HG03432 (cell line): ENCODE measurements at regions not wholly inside any gene's neighbourhood (a gene's known extent, or its start where the extent isn't known, plus 50 kb on each side); places are given as distances from the start of the nearest gene placed in this dataset.

Experiments used
- ATAC-seq: cut with Tn5 transposase; IDR thresholded peaks from one replicate; pipeline ENCODE4 v1.9.1; 2021; ENCODE audit warnings: mild to moderate bottlenecking, moderate library complexity; ENCODE audit not compliant: unreplicated experiment

DNA sequence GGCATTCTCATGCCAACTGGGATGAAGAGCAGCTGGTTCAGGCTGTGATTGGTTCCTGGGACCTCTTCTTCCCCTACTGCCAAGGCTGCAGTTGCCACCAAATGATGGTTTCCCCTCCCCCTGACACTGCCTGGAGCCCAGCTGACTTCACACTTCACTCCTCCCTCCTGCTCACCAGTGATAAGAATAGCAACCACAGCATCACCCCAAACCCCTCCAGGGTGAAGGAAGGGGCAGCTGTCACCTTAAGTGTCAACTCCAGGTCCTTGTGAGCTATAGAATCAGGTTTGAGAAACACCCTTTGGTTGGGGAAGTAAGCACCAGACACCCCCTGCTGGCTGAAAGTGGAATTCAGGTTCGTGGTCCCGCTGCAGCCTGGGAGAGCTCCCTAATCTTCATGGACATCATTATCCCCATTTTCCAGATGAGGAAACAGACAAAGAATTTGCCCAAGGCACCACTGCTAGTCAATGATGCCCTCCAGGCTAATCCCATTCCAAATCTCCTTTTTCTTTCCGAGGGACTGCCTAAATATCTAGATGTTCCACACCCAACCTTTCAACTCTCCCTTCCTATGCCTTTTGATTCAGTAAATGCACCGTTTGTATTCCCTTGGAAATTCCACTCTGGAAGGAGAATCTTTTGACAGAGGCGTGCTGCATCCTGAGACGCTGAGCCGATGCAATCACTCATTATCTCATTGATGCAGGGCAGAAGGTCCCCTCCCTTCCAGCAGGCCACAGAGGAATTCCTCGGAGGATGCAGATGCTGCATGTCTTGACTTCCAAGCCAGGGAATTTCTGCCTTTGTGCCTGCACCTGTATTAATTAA lies 50.6 kb upstream of the UQCRFS1 start:
- no peak for ATAC-seq

DNA sequence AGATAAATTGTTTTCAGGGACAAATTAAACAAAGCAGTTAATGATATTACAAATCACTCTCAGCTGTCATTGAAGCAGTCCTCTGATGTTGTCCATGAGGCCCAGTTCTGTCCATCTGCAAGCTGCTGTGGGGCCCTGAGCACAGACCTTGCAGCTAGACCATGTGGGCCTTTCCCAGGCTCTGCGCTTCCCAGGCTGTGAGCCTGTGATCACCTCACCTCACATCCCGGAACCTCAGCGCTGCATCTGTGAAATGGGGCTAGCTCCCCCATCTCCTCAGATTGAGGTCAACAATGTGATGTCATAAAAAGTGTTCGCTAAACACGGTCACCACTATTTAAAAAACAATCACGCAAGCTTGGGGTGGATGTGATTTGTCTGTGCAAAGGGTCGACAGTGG lies 51.9 kb upstream of the UQCRFS1 start:
- no peak for ATAC-seq

DNA sequence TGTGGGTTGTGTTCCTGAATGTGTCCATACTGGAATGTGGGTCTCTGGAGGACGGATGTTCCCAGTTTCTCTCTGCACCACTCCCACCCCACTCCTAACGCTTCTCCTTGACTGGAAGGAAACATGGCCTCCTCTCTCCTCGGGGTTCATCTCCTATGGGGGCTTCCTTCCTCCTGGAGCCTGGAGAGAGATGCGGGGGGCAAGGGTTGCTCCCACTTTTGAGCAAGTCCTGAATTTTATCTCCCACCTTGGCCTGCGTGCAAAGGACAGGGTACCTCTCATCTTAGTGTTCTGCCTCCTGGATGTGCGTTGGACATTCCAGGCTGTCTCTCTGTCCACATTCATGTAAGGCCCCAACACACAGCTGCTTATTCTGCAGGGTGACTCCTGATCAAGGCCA lies 52.5 kb upstream of the UQCRFS1 start:
- ATAC-seq, result no peak

DNA sequence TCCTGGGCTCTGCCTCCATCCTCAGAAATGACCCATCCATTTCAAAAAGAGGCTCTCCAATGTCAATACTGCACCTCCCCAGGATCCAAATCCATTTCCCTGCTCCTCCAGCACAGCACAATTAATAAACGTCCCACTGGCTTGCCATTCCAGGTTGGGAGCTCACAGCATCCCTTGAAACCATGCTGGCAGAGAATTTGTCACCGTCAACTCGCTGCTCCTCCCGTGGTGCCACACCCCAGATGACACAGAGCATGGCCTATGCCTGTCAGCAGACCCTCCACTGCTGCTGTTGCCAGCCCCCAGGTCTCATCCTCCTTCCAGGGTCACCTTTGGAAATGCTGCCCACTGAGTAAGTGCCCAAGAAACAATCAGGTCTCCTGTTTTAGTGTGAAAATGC lies 53.0 kb upstream of the UQCRFS1 start:
- ATAC-seq, result no peak

DNA sequence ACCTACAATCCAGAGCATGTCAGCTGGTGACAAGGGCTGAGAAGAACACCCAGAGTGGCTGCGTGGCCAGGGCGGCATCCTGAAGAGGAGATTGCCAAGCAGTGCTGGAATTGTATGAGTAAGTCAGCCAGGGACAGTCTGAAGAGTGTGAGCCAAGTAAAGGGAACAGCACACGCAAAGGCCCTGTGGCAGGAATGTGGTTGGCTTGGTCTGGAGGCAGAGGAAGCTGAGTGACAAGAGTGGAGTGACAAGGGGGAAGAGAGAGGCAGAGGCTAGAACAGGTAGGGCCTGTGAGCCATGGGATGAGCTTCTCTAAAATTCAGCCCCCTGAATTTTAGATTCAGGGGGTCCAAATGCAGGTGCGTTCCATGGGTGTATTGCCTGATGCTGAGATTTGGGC lies 53.7 kb upstream of the UQCRFS1 start:
- ATAC-seq, result no peak

DNA sequence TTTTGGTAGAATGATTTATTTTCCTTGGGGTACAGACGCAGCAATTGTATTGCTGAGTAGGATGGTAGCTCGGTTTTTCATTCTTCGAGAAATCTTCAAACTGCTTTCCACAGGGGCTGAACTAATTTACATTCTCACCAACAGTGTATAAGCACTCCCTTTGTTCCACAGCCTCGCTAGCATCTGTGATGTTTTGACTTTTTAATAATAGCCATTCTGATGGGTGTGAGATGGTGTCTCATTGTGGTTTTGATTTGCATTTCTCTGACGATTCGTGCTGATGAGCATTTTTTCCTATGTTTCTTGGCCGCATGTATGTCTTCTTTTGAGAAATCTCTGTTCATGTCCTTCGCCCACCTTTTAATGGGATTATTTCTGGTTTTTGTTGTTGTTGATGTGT lies 54.8 kb upstream of the UQCRFS1 start:
- no peak for ATAC-seq

DNA sequence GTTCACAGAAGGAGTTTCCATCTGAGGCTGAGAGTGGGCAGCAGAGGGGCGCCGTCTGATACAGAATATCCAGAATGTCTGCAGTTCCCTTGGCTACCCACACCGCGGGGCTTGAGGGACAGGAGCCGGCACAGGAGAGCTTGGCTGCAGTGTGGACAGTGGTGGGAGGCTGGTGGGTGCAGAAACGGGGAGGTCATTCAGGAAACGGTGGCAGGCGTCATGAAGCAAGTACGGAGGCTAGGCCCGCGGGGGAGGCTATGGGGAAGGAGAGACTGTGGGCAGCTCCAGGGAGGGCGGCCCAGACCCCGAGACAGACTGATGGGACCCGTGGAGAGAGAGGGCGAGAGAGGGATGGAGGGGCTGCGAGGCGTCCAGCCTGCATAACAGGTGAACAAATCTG lies 55.2 kb upstream of the UQCRFS1 start:
- ATAC-seq, result no peak

DNA sequence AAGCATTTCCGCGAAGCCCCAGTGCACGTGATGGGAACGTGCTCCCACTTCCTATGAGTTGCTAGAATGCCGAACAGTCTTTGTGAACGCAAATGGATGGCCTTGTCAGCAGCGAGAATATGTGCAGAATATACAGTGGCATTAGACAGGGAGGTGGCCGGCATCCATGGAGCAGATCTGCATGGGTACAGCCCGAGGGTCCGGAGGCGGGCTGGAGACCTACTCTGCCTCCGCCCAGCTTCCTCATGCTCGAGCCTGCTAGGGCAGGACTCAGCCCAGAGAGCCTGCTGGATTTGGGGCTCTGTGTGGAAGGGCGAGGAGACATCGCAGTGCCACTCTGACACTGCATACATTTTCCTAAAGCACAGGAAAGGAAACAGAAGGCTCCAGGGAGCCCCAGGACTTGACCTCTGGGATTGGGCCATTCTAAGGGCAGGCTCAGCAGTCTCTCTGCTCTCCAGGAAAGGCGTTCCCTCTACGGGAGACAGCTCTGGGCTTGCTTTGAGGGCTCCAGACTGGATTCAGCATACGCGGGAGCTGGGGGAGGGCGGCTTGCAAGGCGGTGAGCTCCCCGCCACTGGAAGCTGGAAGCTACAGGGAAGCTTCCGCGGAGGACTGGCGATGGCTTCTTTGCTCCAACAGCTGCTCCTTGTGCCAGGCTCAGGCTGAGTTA lies 55.9 kb upstream of the UQCRFS1 start:
- ATAC-seq, result no peak

DNA sequence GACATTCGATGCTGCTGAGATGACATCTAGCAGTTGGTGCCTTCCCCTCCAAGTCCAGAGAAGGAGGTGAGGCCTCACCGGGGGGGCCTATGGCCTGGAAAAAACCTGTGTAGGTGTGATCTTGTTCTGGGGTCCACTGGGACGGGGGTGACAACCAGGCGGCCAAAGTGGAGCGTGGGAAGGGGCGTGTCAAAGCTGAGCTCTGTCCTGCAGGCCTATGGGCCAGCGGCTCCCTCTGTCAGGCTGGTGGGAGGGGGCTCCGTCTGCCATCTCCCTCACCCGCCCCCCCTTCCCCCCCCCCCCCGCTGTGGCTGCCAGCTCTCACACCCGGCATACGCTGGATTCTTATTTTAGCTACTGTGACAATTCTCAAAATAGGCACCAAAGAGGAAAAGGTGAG lies 56.7 kb upstream of the UQCRFS1 start:
- ATAC-seq, result no peak

DNA sequence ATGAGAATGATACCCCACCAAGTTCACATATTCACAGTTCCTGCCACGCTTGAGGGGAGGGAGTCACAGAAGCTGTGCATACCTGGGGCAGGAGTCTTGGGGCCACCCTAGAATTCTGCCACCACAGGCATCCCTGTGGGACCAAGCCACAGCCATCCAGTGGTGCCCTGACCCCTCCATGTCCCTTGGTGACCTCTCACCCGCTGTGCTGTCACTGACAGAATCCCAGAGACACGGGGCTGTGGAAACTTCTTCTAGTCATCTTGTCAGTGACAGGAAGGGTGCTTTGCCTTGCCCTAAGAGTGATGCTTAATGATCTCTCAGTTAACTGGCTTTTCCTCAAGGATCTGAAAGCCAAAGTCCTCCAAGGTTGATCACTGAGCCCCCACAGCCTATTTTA lies 58.4 kb upstream of the UQCRFS1 start:
- no peak for ATAC-seq

DNA sequence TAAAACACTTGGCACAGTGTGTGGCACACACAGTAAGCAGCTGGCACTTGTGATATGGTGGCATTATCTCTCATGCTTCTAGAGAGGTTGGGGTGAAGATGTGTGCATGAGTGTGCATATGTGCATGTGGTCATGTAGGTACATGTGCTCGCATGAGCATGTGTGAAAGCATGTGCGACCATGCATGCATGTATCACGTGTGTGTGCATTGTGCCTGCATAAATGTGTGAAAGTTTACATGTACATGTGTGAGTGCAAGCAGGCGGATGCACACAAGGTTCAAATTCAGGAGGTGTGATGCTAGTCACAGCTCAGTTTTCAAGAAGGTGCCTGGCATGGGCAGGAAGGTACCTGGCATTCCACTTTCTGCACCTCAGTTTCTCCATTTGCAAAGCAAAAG lies 59.0 kb upstream of the UQCRFS1 start:
- no peak for ATAC-seq

DNA sequence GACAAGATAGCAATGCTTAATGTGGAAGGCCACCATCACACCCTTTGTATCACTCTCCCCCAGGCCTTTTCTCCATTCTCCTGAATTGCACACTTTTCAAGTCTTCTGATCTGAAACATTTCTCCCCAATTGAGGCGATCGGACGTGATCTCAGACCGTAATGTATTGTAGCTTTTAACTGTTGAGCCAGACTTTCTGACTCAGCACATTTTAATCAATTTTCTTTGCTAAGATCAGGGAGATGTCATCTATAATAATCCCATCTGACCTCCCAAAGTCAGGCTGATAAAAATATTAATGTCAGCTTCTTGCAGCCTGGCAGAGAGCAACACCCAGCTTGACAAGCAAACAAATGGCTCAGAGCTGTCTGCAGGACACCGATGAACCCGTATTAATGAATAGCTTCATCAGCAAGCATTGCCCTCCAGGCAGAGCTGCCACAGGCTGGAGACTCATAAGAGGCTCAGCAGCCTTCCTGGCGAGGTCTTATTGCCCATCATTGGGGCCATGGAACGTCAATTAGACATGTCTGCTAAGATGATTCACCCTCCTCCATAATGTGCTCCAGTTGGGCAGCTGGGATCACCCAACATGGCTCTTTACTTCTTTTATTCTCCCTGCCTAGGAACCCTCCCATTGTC lies 60.2 kb upstream of the UQCRFS1 start:
- ATAC-seq, result no peak

DNA sequence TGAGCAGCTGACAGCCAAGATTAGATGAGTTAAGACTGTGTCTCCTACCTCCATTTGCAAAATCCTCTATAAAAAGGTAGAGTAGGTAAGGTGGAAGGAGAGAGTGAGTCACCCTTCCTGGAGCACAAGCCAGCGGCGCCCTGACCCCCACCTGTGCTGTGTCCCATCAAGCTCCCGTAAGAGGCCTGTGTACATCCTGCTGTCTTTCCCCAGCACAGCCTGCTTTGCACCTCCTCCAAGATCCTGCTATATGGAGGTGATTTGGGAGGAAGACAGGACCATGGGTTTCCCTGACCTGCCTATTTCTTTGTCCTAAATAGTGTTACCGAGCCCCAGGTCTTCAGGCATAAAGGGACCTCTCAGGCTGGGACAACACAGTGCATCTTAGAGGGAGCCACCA lies 62.3 kb upstream of the UQCRFS1 start:
- no peak for ATAC-seq

DNA sequence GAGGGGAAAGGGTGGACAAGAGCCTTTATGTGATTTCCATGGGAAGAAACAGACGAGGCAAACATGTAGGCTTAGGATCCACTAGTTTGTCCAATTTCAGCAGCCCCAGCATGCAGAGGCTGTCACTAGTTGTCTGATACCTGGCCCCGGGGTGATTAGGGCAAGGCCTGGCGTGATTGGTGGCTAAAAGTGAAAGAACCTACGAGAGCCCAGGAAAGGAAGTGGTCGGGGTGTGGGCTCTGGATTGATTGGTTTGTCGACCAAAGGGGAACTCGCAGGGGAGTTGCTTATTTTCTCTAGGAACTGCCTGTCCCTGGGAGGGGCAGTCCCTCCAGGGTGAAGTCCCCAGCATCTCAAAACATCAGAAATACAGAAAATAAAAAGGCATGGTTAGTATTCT lies 64.2 kb upstream of the UQCRFS1 start:
- ATAC-seq, result peak; percentile 99

DNA sequence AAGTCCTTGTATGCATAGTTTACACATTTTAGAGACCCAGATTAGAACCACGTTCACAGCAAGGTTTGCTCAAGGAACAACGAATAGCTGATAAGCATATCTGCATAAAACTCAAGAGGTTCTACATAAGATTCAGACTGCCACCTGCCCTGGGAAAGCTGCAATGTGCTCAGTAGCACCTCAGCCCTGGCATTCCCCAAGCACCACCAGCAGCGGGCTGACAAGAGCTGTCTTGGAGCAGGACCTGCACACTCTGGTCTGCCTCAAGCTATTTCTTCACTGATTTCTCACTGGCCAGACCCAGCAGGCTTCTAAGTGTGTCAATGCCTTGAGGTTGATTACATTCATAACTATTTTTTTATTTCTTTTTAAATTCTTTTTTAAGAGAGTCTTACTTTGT lies 65.8 kb upstream of the UQCRFS1 start:
- ATAC-seq, result no peak

DNA sequence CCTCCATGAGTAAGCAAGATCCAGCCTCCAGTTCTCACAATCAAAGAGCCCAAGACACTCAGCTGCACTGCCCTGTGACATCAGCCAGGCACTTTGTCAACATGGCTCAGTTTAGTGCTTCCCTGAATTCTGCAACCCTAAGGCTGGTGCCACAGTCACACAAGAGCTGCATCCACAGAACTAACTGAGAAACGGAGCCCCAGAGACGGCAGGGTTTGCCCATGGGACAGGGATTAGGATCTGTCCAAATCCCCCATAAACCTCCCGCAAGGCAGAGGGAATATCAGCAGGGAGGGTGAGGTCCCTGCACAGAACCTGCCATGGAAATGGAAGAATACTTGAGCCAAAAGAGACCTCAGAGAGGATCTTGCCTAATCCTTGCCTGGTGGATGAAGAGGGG lies 70.4 kb upstream of the UQCRFS1 start:
- no peak for ATAC-seq

DNA sequence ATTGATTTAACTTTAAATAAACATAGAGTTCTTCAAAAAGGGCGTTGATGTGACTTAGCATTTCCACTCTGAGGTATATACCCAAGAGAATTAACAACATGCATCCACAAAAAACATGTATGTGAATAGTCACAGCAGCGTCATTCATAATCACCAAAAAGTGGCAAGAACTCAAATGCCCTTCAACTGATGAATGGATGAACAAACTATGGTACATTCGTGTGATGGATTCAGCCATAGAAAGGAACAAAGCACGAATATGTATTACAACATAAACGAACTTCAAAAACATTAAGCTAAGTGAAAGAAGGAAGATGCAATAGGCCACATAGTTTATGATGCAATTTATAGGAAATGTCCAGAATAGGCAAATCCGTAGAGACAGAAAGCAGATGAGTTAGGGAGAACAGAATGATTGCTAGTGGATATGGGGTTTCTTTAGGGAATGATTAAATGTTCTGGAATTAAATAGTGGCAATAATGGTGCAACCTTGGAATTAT lies 72.3 kb upstream of the UQCRFS1 start:
- no peak for ATAC-seq

DNA sequence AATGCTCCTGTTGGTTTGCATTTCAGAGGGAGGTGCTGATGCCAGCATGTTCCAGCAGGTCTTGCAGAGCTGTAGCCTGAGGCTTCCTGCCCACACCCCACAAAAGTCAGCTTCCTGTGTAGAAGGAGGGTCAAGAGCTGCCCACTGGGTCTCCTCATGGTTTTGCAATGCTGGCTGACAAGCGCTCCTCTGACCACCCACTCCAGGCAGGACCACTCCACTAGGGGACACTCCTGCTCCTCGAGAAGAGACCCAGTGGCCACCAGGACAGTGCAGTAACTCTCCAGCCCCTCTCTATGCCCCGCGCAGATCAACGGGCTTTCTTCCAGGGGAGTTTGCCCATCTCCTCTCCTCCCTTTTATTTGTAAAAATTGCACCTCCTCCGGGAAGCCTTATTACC lies 72.9 kb upstream of the UQCRFS1 start:
- no peak for ATAC-seq

DNA sequence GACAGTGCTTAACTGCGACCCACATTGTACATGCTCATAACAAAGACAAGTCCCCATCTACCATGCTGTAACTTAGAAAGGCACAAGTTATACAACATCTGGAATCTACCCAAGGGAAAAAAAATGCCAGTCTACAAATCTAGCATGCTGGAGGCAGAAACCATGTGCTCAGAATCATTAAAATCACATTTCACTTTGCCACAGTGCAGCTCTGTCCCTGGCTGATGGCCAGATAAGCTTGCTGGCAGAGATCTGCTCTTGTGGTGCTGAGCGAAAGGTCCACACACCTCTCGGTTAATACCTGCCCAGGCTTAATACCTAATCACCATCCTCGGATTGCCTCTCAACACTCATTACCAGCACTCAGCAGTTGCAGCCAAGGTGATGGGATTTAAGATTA lies 74.1 kb upstream of the UQCRFS1 start:
- ATAC-seq, result no peak

DNA sequence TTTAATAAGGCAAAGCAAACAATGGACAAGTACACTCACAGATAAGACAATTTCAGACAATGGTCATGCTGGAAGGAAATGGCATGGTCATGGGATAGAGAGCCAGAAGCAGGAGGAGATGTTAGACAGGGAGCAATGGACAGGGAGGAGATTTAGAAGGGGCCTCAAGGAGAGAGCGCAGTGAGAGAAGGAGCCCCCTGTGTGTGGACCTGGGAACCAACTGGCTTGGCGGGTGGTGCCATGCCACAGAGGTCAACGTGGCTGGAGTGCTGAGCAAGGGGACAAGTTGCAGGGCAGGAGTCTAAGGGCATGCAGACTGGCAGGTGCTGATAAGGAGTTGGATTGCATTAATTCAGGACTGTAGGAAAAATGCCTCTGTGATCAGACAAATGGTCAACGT lies 75.3 kb upstream of the UQCRFS1 start:
- ATAC-seq, result no peak

DNA sequence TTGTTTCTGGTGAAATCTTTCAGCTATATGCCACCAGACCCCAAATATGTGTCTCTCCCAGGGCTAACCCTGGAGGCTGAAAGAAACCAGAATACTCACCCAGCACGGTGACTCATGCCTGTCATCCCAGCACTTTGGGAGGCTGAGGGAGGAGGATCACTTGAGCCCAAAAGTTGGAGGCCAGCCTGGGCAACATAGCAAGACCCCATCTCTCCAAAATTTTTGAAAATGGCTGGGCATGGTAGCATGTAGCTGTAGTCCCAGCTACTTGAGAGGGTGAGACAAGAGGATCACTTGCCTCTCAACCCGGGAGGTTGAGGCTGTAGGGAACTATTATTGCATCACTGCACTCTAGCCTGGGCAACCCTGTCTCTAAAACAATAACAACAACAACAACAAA lies 76.1 kb upstream of the UQCRFS1 start:
- no peak for ATAC-seq

DNA sequence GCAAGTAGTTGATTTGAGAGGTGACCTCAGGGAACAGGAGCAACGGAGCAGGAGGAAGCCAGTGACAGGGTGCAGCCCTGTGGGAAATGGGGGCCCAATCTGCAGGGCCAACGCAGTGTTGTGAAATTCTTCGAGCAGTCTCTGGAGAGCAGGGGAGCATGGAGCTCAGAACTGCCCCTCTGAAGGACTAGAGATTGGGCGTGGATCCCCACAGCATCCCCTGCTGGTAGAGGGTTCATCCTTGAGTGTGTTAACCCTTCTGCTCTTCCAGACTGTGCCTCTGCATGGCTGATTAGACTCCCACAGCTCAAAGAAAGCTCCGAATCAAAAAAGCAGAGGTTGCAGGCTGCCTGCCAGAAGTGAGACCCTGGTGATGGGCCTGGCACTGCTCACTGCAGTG lies 77.9 kb upstream of the UQCRFS1 start:
- ATAC-seq, result no peak
